Ovary (tissue), 3 donors: ENCODE measurements at regions not wholly inside any gene's neighbourhood (a gene's known extent, or its start where the extent isn't known, plus 50 kb on each side); places are given as distances from the start of the nearest gene placed in this dataset.
"Not testable (repeated sequence)": the region's sequence is repeated elsewhere in the genome, so short reads cannot be mapped to it uniquely, and the experiment has no call there.

Experiments
- EP300 ChIP-seq: sonication (generic); formaldehyde crosslinking; IDR thresholded peaks from one replicate; pipeline ENCODE4 v1.6.1; 2017; ENCODE audit warnings: antibody characterized with exemption
- POLR2A ChIP-seq: fragments of 450-650 bp; IDR thresholded peaks from one replicate; pipeline ENCODE4 v1.6.1; 2017; ENCODE audit warnings: antibody characterized with exemption, mild to moderate bottlenecking, moderate library complexity
- TF ChIP-seq, protein P1 (sequence below), 3 donors: fragments of 450-650 bp in 2 of 3; fragments of 200-600 bp in 1 of 3; IDR thresholded peaks; one replicate each; pipeline versions ENCODE4 v1.5.1 to v1.8.0; 2016 to 2022; ENCODE audit warnings: antibody characterized with exemption in 3 of 3, mild to moderate bottlenecking in 1 of 3
- donor health status: DM: no; HTN: no; CAD: no.

DNA sequence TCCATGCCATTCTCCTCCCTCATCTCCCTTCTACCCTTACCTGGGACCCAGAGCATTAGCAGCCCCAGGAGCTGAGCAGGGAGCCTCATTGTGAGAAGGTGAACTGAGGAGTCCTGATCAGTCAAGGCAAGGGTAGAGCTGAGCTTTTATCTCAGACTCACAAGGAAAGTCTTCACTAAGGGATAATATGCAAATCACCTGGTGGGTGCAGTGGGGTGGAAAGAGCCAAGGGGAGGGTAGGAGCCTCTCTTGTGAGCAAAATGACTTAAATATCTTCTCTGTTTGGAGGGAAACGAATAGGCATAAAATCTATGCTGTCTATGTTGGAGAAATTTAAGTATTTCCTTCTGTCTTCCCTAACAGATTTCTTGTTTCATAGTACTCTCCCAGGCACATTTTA, 554.0 kb downstream of the RPIA start:
- TF ChIP-seq, protein P1, sequence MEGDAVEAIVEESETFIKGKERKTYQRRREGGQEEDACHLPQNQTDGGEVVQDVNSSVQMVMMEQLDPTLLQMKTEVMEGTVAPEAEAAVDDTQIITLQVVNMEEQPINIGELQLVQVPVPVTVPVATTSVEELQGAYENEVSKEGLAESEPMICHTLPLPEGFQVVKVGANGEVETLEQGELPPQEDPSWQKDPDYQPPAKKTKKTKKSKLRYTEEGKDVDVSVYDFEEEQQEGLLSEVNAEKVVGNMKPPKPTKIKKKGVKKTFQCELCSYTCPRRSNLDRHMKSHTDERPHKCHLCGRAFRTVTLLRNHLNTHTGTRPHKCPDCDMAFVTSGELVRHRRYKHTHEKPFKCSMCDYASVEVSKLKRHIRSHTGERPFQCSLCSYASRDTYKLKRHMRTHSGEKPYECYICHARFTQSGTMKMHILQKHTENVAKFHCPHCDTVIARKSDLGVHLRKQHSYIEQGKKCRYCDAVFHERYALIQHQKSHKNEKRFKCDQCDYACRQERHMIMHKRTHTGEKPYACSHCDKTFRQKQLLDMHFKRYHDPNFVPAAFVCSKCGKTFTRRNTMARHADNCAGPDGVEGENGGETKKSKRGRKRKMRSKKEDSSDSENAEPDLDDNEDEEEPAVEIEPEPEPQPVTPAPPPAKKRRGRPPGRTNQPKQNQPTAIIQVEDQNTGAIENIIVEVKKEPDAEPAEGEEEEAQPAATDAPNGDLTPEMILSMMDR (IDR thresholded peaks at IDR 0.05), result not testable (repeated sequence)
- TF ChIP-seq POLR2A, EP300: not testable (repeated sequence)
